SK-N-MC (cell line): ENCODE measurements at regions not wholly inside any gene's neighbourhood (a gene's known extent, or its start where the extent isn't known, plus 50 kb on each side); places are given as distances from the start of the nearest gene placed in this dataset.

Source experiments
- EZH2 ChIP-seq: fragments of 200-600 bp; sonication (generic); IDR thresholded peaks from one replicate; pipeline ENCODE4 v1.6.1; 2017; ENCODE audit warnings: antibody characterized with exemption
- POLR2AphosphoS5 ChIP-seq: IDR thresholded peaks from 2 replicates; pipeline ENCODE4 v1.6.1; 2012; ENCODE audit warnings: mild to moderate bottlenecking, low read depth, low read length, borderline replicate concordance

DNA sequence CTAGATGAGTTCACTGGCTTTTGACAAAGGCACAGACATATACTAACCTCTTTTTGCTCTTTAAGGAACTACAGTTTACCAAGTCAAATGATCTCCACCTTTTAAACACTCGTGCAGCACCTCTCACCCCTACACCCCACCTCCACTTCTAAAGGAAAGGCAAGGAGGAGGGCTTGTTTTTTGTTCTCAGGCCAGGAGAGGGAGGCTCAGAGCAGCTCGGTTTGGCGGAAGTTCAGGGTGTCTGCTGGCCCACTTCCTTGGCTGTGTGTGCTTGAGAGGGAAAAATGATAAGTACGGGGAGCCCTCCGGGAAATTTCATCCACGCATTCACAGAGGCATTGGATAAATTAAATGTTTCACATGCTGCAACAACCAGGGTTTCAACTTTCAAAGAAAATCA is 667.9 kb downstream of the BCL11A start:
- TF ChIP-seq POLR2AphosphoS5 (no peak), EZH2 (no peak)
